Adrenal gland (tissue), 9 donors: ENCODE measurements at regions not wholly inside any gene's neighbourhood (a gene's known extent, or its start where the extent isn't known, plus 50 kb on each side); places are given as distances from the start of the nearest gene placed in this dataset.
A peak's percentile ranks its signal among the peaks of the same experiment; 100 is the strongest.

Source experiments
- DNase-seq, 7 donors: peaks; one replicate each; pipeline ENCODE4 v3.0.0-alpha.2; 2019 to 2020
- H3K27ac ChIP-seq, 5 donors: fragments of 200-600 bp; sonication (generic) in 4 of 5; 1 replicate in 3 of 5; 2 replicates in 2 of 5; pipeline versions ENCODE4 v1.5.1 to v1.8.0; 2016 to 2020; ENCODE audit warnings: mild to moderate bottlenecking in 1 of 5
- H3K27me3 ChIP-seq: fragments of 200-600 bp; 2 replicates; pipeline ENCODE4 v1.8.0; 2021
- H3K36me3 ChIP-seq, 2 donors: fragments of 200-600 bp; replicated peaks in 1 of 2; 1 replicate in 1 of 2; 2 replicates in 1 of 2; pipeline versions ENCODE4 v1.5.1 to v1.8.0; 2018 to 2022
- H3K4me1 ChIP-seq, 2 donors: fragments of 200-600 bp; replicated peaks in 1 of 2; 1 replicate in 1 of 2; 2 replicates in 1 of 2; pipeline versions ENCODE4 v1.5.1 to v1.8.0; 2018 to 2021
- H3K4me3 ChIP-seq, 4 donors: fragments of 200-600 bp; sonication (generic) in 3 of 4; one replicate each; pipeline ENCODE4 v1.5.1; 2016 to 2018
- H3K9me3 ChIP-seq, 3 donors: fragments of 200-600 bp; sonication (generic) in 1 of 3; replicated peaks in 1 of 3; 1 replicate in 2 of 3; 2 replicates in 1 of 3; pipeline versions ENCODE4 v1.5.1 to v1.8.0; 2016 to 2021
- POLR2A ChIP-seq, 2 donors: fragments of 450-650 bp; IDR thresholded peaks; one replicate each; pipeline ENCODE4 v1.6.1; 2017; ENCODE audit warnings: antibody characterized with exemption in 2 of 2, mild to moderate bottlenecking in 2 of 2, moderate library complexity in 1 of 2
- WGBS, 4 donors: extraction: QIAGEN DNeasy Blood & Tissue Kit in 2 of 4; methylation state at CpG; one replicate each; pipeline versions ENCODE4 v1.1.5 to v1.1.7; 2013 to 2017; 5-methylcytosine and 5-hydroxymethylcytosine counted together
- intact Hi-C, 2 donors: fragments of 100-400 bp; cut with DNase I; formaldehyde crosslinking; loops; one replicate each; pipeline versions ENCODE4 v1.14.1 to v1.15.0; 2022 to 2023
- TF ChIP-seq, protein P1 (sequence below), 6 experiments: fragments of 450-650 bp in 4 of 6; fragments of 200-600 bp in 2 of 6; sonication (generic) in 1 of 6; IDR thresholded peaks; 1 replicate in 5 of 6; 2 replicates in 1 of 6; pipeline versions ENCODE4 v1.5.1 to v1.8.0; 2016 to 2021; ENCODE audit warnings: antibody characterized with exemption in 6 of 6, mild to moderate bottlenecking in 2 of 6, moderate library complexity in 1 of 6
- donor health status: healthy with polysubstance abuse.
- donor health status: Bipolar disorder and iron deficiency.
- donor health status: DM: yes; HTN: yes; CAD: no.
- donor health status: DM: no; HTN: no; CAD: no.
- donor health status: DM: no; HTN: no; CAD: no.

GRCh38 chr9:31783491-31783890 lies 601.0 kb upstream of the ACO1 start:
- TF ChIP-seq, protein P1, sequence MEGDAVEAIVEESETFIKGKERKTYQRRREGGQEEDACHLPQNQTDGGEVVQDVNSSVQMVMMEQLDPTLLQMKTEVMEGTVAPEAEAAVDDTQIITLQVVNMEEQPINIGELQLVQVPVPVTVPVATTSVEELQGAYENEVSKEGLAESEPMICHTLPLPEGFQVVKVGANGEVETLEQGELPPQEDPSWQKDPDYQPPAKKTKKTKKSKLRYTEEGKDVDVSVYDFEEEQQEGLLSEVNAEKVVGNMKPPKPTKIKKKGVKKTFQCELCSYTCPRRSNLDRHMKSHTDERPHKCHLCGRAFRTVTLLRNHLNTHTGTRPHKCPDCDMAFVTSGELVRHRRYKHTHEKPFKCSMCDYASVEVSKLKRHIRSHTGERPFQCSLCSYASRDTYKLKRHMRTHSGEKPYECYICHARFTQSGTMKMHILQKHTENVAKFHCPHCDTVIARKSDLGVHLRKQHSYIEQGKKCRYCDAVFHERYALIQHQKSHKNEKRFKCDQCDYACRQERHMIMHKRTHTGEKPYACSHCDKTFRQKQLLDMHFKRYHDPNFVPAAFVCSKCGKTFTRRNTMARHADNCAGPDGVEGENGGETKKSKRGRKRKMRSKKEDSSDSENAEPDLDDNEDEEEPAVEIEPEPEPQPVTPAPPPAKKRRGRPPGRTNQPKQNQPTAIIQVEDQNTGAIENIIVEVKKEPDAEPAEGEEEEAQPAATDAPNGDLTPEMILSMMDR (IDR thresholded peaks at IDR 0.05) = no peak
- no peak for TF ChIP-seq POLR2A (IDR thresholded peaks at IDR 0.05)
- peaks cover 0 to 3% of the 10 kb centered on the region in 2 donors for H3K36me3 ChIP-seq
- intact Hi-C loops = no loop called here
- H3K27ac ChIP-seq = no peak overlapping the region
- no peaks in the 10 kb centered on the region for H3K27me3 ChIP-seq
- no peak overlapping the region for H3K4me3 ChIP-seq
- 9 to 18% (median 14%) methylated on average over 2 of the region's 2 CpGs for WGBS, 4 donors
- no peaks in the 10 kb centered on the region for H3K4me1 ChIP-seq
- no peak for DNase-seq
- peaks cover 0 to 7% (median 0%) of the 10 kb centered on the region in 3 donors for H3K9me3 ChIP-seq

DNA sequence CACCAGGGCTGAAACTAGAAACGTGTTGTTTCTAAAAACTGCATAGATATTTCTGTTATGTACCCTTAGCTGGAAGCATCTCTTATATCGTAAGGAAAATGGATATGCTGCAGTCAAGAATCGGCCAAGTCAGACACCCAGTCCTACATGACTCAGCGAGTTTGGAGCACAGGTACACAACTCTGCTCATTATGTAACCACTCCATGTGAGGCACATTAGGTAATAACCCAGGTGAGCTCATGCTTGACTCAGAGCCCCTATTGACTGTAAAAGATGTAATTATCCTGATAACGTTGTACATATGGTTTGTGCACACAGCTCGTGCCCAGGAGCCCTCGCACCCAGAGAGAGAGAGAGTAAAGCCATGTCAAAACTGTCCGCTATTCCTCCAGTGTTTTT lies 593.7 kb upstream of the ACO1 start:
- Histone ChIP-seq H3K27me3 (no peaks in the 10 kb centered on the region), H3K36me3 (no peaks in the 10 kb centered on the region), H3K9me3 (peaks cover 0 to 7% (median 0%) of the 10 kb centered on the region in 3 donors), H3K4me3 (no peak overlapping the region), H3K27ac (no peak overlapping the region), H3K4me1 (no peaks in the 10 kb centered on the region)
- 88 to 93% (median 92%) methylated on average over 8 of the region's 8 CpGs for WGBS, 4 donors
- no peak for TF ChIP-seq POLR2A (IDR thresholded peaks at IDR 0.05)
- intact Hi-C loops = no loop called here
- no peak for DNase-seq

- Histone ChIP-seq H3K4me3 (no peak overlapping the region), H3K27me3 (no peaks in the 10 kb centered on the region), H3K36me3 (no peaks in the 10 kb centered on the region), H3K9me3 (no peaks in the 10 kb centered on the region), H3K27ac (no peak overlapping the region), H3K4me1 (no peaks in the 10 kb centered on the region)
- WGBS, 4 donors = 33 to 44% (median 38%) methylated on average over 2 of the region's 2 CpGs
- DNase-seq = peak in 1 of 7 donors; percentile 12
- TF ChIP-seq POLR2A (IDR thresholded peaks at IDR 0.05) = no peak
- TF ChIP-seq, protein P1 (IDR thresholded peaks at IDR 0.05) = peak; percentile 24 to 83 (median 68)
- intact Hi-C loops = no loop called here
Measured at GRCh38 chr9:31799953-31800609, 584.4 kb upstream of the ACO1 start.

- Histone ChIP-seq H3K9me3 (no peaks in the 10 kb centered on the region), H3K4me3 (no peak overlapping the region), H3K27ac (no peak overlapping the region), H3K4me1 (no peaks in the 10 kb centered on the region), H3K36me3 (no peaks in the 10 kb centered on the region), H3K27me3 (no peaks in the 10 kb centered on the region)
- DNase-seq = no peak
- TF ChIP-seq, protein P1 (IDR thresholded peaks at IDR 0.05) = no peak
- no peak for TF ChIP-seq POLR2A (IDR thresholded peaks at IDR 0.05)
- 80 to 89% (median 83%) methylated on average over 17 of the region's 17 CpGs for WGBS, 4 donors
- intact Hi-C loops = no loop called here
Measured at GRCh38 chr9:31807574-31808256, 576.7 kb upstream of the ACO1 start.
